NCI-H1105 treated with DMSO at 0.1 percent for 48 hours (cell line): ENCODE measurements at regions not wholly inside any gene's neighbourhood (a gene's known extent, or its start where the extent isn't known, plus 50 kb on each side); places are given as distances from the start of the nearest gene placed in this dataset.

Experiments
- DNase-seq: peaks from one replicate; lab custom pipeline; 2025; lab: John Stamatoyannopoulos, UW

DNA sequence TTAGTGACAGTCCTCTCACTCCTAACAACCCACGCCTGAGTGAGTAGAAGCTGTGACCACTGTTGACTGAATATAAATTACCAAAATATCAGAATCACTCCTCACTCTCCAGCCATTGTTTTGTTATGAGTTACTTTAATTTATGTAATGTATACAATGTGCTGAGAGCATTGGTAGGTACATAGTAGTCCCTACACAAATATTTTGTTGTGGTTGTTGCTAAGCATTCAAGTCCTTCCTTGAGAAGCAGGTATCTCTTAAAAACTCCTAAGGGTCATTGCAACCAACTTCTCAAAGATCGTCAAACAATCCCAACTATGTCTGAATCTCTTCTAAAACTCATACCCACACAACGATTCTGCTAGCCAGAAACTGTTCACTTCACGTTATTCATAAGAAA is 476.8 kb upstream of the TNP1 start:
- DNase-seq: no peak

DNA sequence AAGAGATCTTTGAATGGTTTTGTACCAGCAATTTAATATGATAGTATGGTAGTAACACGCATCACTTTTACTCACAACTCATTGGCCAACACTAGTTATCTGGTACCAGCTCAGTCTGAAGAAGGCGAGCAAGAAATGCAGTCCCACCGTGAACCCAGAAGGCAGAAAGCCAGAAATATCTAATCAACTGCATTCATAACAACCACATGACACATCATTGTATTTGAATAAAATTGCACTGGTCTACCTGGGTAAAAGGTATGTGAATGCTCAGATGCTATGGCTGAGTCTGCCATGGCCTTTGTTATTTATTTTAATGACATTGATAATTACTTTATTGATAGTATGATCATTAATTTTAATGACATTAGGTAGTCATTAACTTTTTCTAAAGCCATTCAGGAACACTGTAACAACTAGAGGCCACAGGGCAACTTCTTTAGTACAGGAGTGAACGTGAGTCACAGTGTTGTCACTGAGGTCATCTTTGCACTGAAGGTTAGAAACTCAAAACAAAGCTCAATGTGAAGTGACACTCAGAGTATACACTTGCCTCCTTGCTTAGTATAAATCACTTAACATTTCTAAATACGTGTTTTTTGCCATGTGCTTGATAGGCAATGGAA is 475.6 kb upstream of the TNP1 start:
- no peak for DNase-seq

DNA sequence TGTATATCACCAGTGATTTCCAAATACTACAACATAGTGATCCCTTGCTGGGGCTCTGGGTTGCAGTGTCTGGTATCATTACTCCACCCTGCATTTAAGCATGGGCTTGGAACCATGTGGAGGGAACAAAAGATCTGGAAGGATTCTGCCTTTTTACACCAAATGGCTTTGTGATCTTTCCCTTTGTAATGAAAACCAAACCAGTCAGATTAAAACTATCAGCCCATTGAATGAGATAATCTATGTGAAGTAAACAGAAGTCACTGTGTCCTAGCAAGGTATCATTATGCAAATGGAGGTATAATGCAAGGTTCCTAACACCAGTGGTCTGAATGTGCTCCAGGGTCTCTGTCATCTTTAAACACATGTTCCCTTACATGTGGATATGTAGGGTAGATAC is 474.7 kb upstream of the TNP1 start:
- DNase-seq: no peak

DNA sequence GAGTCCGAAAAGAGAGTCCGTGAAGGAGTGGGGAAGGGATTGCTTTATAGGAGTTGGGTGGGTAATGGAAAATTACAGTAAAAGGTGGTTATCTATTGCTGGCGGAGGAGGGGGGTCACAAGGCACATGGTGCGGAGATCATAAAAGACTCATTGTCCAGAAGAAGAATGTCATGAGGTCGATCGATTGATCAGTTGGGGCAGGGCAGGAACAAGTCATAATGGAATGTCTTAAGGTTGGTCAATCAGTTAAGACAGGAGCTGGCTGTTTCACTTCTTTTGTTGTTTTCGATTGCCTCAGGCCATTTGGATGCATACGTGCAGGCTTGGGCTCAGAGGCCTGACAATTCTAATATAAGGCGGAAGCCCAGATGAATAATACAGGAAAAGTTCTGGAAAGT is 473.0 kb upstream of the TNP1 start:
- no peak for DNase-seq

DNA sequence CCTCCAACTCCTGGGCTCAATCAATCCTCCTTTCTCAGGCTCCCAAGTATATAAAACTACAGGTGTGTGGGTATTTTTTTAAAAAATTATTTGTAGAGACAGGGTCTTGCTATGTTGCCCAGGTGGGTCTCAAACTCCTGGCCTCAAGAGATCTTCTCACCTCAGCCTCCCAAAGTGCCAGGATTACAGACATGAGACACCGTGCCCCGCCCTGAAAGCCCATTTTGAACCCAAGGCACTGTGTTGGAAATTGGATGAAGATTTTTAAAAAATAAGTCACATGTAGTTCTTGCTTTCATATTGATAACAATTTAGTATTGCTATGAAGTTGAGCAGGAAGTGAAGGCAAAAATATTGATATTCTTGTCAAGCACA is 472.5 kb upstream of the TNP1 start:
- no peak for DNase-seq

DNA sequence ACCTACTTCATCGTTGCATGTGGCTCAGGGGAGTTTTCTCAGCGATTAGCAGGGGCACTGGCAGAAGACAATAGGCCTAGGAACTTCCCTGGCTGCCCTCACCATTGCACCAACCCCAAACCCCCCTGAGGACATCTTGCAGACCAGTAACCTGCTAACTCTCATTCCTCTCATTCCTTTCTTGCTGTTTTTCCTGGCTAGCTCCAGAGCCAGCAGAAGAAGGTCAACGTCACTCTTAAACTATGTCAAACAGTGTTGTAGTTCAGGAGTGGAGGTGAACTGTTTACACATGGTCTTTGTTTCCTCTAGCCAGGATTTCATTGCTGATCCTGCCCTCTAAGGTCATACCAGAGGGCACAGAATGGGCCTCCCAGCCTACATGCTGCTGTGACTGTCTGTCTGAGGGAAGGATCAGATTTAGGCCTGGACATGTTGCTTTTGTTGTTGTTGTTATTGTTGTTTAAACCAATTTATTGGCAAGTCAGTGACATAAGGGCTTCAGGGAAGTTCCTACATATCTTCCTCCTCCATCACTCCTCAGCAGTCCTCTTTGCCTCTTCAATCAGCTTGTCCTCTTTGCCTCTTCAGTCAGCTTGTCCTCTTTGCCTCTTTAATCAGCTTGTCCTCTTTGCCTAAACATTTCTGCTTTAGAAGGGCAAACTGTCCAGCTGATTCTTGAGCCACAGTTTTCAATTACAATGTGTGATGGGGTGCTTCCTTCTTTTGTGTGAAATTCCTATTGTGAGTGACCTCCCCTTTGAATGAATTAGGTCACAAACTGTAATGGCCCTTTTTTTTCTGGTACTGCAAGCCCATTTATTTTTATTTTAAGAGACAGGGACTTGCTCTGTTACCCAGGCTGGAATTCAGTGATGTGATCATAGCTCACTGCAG is 471.9 kb upstream of the TNP1 start:
- DNase-seq: no peak

DNA sequence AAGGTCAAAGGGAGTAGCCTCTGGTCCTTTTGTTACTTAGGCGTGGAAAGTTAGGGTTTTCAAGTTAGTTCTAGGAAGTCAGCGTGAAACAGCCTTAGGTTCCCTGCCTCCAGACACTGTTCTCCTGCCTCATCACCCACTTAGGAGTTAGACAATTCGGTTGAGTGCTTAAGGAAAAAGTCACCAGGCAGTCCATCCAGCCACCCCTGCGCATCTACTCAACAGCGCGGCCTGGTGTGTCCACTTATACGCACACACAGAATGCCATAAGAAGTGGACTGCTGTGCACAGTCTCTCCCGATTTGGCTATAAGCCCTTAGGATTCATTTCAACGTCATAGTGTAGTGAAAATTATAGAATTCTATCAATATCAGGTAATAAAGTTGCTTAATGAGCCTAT is 470.8 kb upstream of the TNP1 start:
- DNase-seq: no peak

DNA sequence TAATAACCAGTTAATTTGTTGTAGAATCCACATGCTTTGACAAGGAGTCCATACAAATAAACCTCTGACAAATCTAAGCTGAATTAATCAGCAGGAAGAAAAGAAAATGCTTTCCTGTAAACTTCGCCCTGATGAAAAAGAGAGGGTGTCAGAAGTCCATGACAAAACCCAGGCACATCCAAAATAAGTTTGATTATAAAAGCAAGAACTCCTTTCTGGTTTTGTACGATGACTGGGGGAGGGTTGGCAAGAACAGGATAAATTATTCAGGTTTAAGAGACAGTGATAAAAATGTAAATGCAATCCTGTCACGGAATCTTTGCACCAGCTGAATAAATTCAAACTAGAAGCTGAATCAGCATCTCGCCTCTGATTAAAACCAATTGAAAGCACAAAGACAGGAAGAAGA is 469.2 kb upstream of the TNP1 start:
- no peak for DNase-seq

DNA sequence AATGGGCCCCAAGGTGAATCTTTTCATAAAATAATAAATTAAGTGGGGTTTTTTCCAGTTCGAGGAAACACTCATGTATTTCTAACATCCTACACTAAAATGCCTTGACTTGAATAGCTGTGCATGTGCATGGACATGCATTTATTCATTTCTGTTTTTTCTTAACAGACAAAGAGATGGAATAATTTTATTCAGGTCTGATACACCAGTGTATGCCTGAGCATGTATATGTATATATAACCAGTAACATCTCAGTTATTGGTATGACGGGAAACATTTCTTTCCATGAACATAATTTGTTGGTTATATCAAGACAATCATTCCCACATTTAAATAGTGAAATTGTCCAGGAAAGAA is 468.7 kb upstream of the TNP1 start:
- DNase-seq: no peak

DNA sequence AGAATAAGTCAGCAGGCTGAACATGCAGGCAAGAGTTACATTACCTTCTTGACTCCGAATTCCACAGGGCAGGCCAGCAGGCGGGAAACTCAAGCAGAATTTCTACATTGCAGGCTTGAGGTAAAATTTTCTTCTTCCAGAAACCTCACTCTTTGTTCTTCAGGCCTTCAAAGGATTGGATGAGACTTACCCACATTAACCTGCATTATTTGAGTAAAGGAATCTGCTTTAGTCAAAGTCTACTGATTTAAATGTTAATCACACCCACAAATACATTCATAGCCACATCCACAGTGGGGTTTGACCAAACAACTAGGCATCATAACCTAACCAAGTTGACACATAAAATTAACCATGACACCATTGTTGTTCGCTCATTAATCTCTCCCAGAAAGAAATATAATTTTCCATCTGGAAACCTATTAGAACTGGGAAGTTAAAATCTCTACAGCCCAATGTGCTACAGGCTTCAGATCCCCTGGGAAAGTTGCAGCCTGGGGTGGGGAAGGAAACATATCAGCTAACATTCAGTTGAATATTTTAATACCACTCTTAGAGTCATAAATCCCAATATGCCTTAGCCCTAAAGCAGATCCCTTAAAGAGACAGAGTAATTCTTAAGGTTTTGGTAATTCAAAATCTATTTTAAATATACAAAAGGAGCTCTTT is 468.2 kb upstream of the TNP1 start:
- no peak for DNase-seq

DNA sequence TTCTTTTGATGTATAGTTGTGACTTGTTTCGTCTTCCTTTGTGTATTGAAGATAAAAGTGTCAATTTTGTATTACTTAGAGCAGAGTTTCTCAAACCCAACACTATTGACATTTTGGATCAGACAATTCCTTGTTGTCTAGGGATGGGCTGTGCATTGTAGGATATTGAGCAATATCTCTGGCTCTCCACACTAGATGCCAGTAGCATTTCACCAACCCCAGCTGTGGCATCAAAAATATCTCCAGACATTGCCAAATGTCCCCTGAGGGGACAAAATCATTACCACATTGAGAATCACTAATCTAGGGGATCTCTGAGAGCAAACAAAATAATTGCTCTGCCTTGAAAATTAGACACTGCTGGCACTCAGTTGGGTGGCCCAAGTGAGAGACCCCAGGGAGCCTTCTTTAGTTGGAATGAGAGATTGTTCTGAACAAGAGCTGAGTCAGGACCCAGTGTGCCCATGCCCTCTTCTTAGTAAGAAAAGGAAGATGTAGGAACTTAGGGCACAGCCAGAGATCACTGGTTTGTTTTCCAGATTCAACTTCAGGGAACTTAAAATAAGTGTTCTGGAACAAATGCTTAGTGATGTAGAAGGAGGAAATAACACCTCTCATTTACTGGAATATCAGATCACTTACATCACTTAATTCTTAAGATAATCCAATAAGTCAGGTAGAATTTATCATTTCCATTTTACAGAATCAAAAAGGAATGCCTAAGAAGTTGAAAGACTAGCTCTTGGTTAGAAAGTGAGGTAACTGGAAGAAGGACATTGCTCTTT is 466.6 kb upstream of the TNP1 start:
- DNase-seq: peak; percentile 21

DNA sequence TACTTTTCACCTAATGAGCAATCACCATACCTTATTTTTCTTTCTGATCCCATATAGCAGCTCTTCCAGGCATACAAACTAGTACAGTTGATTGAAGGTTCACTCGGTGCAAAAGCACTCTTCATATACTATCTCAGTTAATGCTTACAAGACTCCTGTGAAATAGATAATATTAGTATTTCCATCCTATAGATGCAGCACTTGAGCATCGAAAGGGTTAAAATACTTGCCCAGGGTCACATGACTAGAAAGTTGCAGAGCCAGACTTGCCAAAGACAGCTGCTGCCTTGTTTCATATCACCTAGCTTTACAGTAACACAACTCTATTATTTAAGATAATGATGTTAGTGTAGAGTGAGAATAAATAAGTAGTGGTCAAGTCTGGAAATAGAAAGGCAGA is 466.0 kb upstream of the TNP1 start:
- peak; percentile 55 for DNase-seq

DNA sequence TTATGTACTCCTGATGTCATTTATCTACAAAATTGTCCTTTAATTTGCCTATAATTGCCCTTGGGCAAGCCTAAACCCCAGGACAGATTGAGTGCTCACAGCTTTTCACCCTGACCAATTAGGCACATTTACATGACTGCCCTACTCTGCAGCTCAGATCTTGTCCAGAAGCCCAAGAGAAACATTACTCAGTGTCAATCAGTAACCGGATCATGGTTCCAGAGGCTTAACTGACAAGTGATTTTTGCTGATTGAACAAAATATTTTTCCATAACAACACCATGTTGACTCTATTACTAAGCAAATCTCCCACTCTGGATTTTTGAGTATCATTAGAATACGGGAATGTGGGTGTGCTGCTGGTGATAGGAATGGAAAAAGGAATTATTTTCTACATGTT is 465.4 kb upstream of the TNP1 start:
- peak; percentile 94 for DNase-seq

DNA sequence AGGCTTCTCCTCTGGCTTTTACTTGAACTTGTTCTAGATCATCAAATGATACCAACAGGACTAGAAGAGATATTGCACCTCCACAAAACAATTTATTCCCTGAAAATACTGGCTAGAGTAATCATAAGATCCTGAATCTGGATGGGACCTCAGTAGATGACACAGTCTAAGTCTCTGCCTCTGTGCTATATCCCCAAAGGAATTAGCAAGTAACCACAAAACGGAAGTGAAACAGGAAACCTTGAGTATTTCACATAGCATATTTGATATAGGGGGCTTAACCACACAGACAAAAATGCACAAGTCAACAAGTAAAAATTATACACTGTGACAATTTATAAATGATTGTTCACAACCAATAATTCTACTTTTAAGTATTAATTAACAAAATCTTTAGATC is 456.9 kb upstream of the TNP1 start:
- no peak for DNase-seq

DNA sequence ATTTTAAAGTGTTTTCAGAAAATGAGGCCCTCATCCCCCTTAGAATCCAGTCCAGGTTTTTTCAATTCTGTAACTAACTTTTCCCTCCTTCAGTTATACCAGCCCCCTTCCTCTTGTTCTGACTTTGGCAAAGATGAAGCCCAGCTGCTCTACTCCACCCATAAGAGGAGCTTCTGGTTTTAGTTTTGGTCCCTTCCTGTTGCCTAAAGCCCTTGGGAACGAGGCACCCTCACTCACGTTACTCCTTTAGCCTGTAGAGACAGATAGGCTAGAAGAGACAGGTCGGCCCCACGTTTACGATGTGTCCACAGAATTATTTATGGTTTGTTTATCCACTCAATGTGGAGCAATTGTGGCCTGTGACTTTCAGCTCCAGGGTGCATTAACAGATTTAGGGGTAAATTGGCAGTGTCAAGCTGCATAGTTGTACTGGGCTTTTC is 454.2 kb upstream of the TNP1 start:
- peak; percentile 92 for DNase-seq

DNA sequence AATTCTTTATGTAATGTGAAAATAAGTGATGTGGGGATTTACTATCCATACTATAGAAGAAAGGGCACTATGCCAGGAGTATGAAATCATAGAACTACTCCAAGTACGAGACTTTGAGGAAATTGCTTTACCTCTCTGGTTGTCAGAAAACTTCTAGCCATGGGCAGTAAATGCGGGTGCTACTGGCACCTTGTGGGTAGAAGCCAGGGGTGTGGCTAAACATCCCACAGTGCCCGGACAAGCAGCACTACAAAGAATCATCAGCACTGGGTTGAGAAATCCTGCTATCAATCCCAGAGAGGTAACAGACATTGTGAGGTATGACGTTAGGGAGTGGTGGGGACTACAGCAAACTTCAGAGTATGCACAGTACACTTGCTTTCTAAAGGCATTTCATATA is 453.5 kb upstream of the TNP1 start:
- no peak for DNase-seq

DNA sequence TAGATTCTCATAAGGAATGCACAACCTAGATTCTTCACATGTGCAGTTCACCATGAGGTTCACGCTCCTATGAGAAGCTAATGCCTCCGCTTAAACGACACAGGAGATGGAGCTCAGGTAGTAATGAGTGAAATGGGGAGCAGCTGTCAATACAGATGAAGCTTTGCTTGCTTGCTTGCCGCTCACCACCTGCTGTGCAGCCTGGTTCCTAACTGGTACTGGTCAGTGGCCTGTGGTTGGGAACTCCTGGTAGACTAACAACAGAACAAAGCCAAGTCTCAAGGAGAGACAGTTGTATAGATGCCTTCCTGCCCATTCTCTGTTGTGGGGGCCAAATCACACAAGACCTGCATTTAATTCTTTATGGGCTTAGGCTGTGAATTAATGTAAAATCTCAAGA is 449.2 kb upstream of the TNP1 start:
- DNase-seq: no peak

DNA sequence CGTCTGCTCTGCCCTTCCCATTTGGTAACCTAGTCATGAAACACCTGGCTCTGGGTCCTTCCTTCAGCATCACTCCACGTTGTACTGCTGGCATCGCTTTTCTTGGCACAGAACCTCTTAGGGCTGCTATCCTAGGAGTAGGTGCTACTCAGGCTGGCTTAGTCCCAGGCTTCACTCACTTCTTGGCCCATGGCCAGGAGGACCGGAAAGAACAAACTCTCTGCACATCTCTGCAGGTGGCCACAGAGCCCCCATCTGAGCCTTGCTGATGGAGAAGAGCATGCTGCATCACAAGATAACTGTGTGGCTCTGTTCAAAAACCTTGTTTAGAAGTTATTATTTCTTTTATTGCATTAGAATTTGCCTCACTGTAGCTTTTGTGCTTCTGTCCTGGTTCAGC is 447.2 kb upstream of the TNP1 start:
- DNase-seq: peak; percentile 84

DNA sequence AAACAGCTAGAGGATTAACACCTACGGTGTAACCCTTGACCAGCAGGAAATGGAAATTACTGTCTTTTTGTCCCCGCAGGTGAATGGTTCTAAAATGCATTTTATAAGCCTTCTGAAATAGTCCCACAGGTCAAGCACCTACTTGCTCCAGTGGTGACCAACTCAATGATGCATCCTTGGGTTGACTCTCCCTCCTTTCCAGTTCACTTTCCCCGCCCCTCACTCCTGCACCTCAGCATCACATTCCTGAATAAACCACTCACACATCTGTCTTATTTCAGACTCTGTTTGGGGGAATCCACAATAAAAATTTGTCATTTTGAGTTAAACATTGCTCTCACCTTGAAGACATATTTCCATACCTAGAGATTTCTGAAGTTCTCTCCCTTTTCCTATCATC is 446.0 kb upstream of the TNP1 start:
- DNase-seq: no peak

DNA sequence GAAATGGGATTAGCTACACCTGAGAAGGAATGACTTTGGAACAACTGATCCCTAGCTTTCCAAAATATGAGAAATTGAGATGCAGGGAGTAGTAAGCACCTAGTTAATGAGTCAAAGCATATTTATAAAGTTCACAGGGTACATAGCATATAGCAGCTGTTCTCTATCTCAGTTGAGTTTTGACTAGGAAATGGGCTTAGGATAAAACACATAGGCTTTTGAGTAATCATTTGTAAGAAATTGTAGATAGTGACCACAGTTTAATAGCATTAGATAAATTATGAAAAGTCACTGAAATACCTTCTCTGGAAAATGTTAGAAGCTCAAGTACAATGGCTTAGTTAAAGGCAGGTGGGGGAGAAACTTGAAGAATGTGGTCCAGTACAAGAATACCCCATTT is 444.7 kb upstream of the TNP1 start:
- no peak for DNase-seq

DNA sequence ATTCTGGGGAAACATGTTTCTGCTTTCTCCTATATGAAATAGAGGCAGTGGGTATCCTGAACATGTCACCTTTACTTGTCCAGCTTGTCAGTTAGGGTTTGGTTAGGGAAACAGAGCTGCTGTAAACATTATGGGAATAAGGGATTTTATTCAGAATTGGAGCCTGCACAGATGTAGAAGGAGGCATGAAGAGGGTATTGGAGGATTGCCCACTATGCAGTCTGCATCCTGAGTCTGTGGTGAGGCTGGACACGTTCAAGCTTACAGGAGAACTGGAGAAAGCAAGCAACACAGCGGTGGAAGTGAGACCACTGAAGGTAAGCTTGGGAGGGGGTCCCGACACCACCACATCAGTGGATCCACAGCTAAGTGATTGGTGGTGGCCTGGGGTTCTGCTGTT is 443.0 kb upstream of the TNP1 start:
- DNase-seq: no peak

DNA sequence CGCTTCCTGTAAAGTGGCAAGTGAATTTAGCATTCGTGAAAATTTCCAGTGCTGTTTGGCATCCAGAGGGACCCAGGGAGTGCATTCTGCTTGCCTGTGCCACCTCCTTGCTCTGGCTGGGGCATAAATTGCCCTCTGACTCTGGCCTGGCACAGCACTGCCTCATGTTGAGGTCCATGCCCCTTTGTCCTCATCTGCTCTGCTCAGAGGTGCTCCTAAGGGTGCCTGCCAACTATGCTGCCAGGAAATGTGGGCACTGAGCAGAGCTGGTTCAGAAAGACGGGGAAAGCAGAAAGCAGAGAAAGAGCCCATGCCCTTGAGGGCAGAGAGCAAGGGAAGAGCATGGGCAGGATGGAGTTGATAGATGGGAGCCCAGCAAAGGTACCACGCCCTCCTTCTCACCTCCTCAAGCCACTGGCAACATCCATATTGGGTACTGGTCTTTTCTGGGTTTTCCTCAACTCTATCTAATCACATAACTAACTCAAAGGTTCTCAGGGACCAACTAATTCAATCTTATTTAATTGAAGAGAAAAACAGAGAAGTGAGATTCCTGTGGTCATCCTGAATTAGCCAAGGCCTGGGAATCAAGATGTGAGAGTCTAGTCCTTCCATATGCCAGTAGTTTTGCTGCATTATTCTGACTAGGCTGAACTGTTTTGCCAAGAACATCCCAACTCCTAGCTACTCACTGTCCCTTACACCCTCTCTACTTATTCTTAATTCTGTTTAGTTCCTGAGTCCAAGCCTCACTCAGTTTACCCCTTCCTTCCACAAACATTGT is 441.5 kb upstream of the TNP1 start:
- DNase-seq: no peak
